ENCODE measurements at regions not wholly inside any gene's neighbourhood (a gene's known extent, or its start where the extent isn't known, plus 50 kb on each side); places are given as distances from the start of the nearest gene placed in this dataset.
"Not testable (repeated sequence)": the region's sequence is repeated elsewhere in the genome, so short reads cannot be mapped to it uniquely, and the experiment has no call there.

- DNase-seq = no peak
These were observed 99.9 kb upstream of the SLC24A4 start for GRCh38 chr14:92223025-92223424.

- peak in 1 of 2 experiments; percentile 25 for DNase-seq
These were observed 98.5 kb upstream of the SLC24A4 start for GRCh38 chr14:92224358-92224954.

DNA sequence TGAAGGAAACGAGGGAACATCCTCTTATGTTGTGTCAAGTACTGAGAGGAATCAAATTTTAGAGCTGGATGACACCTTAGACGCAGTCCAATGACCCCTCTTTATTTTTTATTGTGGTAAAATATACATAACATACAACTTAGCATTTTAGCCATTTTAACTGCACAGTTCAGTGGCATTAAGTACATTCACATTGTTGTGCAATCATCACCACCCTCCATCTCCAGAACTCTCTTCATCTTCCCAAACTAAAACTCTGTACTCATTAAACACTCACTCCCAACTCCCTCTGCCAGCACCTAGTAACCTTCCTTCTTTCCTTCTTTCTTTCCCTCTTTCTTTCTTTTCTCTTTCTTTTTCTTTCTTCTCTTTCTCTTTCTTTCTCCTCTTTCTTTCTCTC lies 97.2 kb upstream of the SLC24A4 start:
- DNase-seq = no peak

GRCh38 chr14:92226166-92226565 lies 96.8 kb upstream of the SLC24A4 start:
- not testable (repeated sequence) for DNase-seq

- no peak for DNase-seq
These were observed 86.6 kb upstream of the SLC24A4 start for GRCh38 chr14:92236243-92236900.

- DNase-seq = no peak
These were observed 82.3 kb upstream of the SLC24A4 start for GRCh38 chr14:92240658-92241057.

DNA sequence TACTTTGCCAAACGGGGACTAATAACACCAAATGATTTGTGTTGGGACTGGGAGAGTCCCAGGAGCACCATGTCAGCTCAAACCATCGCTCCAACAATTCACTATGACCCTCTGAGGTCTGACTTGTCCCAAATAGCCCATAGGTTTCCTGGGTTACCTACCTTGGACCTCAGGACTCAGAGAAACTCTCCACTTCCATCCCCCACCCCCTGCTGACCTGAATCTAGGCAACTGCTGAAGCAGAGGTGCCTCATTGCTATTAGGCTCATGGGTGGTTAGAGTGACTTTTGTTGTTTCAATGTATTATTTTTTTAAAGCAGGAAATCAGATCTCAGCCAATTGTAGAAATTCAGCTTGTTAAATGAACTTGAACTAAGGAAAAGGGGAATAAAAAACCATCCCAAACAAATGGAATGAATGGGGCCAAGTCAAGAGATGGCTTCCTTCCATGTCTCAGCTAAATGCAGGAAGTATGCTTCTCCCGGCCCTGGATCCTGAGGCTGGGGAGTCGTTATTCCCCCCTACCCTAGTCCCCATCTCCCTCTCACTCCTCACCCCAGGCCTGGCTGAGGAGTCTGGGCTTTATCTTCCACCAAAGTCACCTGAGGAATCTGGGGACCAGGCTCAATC lies 80.9 kb upstream of the SLC24A4 start:
- no peak for DNase-seq

GRCh38 chr14:92244805-92245204 lies 78.2 kb upstream of the SLC24A4 start:
- no peak for DNase-seq

DNA sequence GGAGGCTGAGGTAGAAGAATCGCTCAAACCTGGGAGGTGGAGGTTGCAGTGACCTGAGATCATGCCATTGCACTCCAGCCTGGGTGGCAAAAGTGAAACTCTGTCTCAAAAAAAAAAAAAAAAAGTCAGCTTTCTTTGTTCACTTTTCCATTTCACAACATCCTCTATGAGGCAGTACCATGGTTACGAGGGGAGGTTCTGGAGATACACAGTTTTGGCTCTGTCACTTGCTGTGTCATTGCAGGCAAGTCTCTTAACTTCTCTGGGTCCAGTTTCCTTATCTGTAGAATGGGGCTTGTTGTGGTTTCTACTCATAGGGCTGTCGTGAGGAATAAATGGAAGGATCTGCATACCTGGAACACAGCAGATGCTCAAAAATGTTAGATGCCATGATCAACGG lies 75.6 kb upstream of the SLC24A4 start:
- no peak for DNase-seq

DNA sequence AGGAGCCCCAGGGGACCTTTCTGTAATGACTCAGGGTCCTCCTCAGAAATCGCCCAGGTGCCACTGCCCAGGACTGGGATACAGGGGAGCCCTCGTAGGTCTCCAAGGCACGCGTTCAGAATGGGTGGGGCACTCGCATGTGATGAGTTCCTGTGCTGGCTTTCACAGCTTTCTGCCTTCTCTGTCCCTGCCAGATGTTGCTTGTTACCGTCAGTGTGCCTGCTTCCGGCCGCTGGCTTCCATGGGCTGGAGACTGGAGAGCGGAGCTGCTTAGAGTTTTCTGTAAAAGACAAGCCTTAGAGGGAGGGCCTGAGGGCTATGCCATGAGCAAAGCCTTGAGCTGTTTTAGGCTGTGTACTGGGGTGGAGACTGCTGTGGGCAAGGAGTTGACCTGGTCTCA lies 75.0 kb upstream of the SLC24A4 start:
- no peak for DNase-seq

DNA sequence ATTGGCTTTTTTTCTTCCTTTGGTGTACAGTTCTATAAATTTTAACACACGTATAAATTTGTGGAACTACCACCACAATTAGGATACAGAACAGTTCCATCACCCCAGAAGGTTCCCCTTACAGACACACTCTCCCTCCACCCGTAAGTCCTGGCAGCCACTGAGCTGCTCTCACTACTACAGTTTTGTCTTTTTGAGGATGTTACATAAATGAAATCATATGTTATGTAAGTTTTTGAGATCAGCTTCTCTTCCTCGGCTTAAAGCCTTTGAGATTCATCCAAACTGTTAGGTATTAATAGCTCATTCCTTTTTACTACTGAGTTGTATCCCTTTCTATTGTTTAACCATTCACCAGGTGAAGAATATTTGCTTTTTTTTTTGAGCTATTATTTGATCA lies 74.3 kb upstream of the SLC24A4 start:
- no peak for DNase-seq

- DNase-seq = not testable (repeated sequence)
These were observed 72.6 kb upstream of the SLC24A4 start for GRCh38 chr14:92250366-92250765.

DNA sequence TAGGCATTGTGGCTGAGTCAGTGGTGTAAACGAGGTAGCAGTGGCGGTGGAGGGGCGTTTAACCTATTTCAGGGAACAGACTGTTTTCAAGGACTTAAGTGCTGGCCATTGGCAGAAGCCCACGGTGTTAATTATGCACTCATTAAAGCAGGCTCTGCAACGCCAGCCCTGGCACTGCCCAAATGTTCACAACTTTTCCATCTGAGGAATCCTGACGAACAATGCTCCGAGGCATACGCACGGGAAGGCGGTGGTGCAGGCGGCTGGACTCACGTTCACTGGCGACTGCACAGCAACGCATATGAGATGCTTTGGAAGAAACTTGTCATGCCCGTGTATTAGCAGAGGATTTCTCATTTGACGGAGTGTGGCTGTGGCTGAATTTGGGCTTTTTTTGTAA lies 70.6 kb upstream of the SLC24A4 start:
- no peak for DNase-seq

GRCh38 chr14:92253381-92253894 lies 69.5 kb upstream of the SLC24A4 start:
- no peak for DNase-seq

- DNase-seq = no peak
These were observed 68.2 kb upstream of the SLC24A4 start for GRCh38 chr14:92254786-92255185.

GRCh38 chr14:92258934-92259333 lies 64.0 kb upstream of the SLC24A4 start:
- no peak for DNase-seq

GRCh38 chr14:92259613-92260357 lies 63.2 kb upstream of the SLC24A4 start:
- DNase-seq = no peak

- no peak for DNase-seq
These were observed 59.3 kb upstream of the SLC24A4 start for GRCh38 chr14:92263681-92264080.

DNA sequence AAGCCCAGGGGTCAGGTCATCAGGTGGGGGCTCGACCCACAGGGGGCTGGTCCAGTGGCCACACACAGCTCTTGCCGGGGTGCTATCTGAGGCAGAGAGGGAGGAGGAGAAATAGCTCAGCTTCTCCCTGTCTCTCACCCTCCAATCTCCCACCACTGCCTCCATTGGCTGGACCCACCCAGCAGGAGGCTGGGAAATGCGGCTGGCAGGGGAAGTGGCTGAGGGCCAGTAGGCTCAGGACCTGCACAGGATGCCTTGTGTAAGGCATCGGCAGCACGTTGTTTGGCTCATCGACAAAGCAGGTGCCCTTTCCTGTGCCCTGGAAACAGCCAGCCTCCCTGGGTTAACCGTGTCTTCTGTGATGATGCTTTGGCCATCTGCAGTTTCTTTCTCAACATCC lies 58.8 kb upstream of the SLC24A4 start:
- no peak for DNase-seq

DNA sequence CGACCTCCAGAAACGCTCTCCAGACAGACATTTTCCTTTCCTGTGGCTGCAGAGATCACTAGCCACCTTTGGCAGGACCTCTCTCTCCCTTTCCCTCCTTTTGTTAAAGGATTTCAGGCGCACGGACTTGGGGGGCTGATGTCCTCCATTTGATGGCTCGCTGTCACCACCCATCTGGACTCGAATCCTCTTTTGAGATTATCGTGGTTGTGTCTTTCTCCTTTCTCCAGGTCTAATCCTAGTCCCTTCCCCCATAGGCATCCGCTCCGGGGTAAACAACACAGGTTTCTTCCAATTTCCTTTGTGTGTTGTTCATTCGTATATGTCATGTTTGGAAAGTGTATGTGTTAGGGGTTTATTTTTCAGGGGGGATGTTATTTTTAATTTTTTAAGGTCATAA lies 56.7 kb upstream of the SLC24A4 start:
- no peak for DNase-seq

All from SHP77 (cell line).